ENCODE measurements at regions not wholly inside any gene's neighbourhood (a gene's known extent, or its start where the extent isn't known, plus 50 kb on each side); places are given as distances from the start of the nearest gene placed in this dataset.
A peak's percentile ranks its signal among the peaks of the same experiment; 100 is the strongest.

DNA sequence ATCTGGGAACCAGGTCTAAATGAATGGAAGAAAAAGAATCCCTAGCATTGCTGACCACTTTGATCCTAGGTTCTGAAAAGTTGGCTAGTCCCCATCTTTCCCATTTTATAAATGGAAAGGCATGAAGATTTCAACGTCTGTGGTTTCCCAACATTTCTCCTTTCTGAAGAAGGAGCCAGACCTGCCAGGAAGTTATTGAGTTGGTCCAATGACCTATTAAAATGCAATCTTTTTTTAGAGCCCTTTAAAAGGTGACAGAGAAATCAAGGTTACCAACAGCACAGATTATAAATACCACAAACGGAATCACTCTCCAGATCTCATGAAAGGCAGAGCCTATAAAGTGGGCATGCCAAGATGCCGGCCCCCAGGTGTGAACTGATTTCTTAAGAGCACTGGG is 505.6 kb upstream of the THBS1 start:
- H3K4me1 ChIP-seq (ENCODE audit: control insufficient read depth in 2 of 2, insufficient read depth in 1 of 2, low read depth in 1 of 2, low read length in 2 of 2), result no peaks in the 10 kb centered on the region
- H3K4me2 ChIP-seq (ENCODE audit: insufficient read depth, low read length, poor library complexity, severe bottlenecking), result no peak overlapping the region
- H4K91ac ChIP-seq (ENCODE audit: low read depth, low read length, poor library complexity), result no peak overlapping the region
- no peak overlapping the region for H2BK15ac ChIP-seq (ENCODE audit: low read length)
- no peak overlapping the region for H3K27ac ChIP-seq (replicated peaks; ENCODE audit: low read length)
- H2BK12ac ChIP-seq (ENCODE audit: low read length), result no peak overlapping the region
- H3K27me3 ChIP-seq (ENCODE audit: control insufficient read depth in 3 of 3, insufficient read depth in 3 of 3, low read depth in 1 of 3, low read length in 3 of 3), result no peaks in the 10 kb centered on the region
- WGBS, 2 donors (ENCODE audit: extremely low coverage in 2 of 2, insufficient read length in 2 of 2, insufficient replicate concordance in 1 of 2), result no CpG with 5 or more reads among the region's 3 CpGs
- no peaks in the 10 kb centered on the region for H3K79me1 ChIP-seq (ENCODE audit: low read depth, low read length)
- no peak overlapping the region for H2BK120ac ChIP-seq (ENCODE audit: low read depth, low read length)
- H3K4ac ChIP-seq (ENCODE audit: low read length), result no peak overlapping the region
- DNase-seq (ENCODE audit: low spot score), result no peak
- no peak overlapping the region for H3K14ac ChIP-seq (ENCODE audit: low read length)
- no peak overlapping the region for H4K8ac ChIP-seq (ENCODE audit: low read depth, low read length)
- no peaks in the 10 kb centered on the region for H3K36me3 ChIP-seq (replicated peaks in 1 of 2; ENCODE audit: control insufficient read depth in 2 of 2, insufficient read depth in 2 of 2, low read length in 2 of 2)
- no peak overlapping the region for H2AK5ac ChIP-seq (ENCODE audit: low read depth, low read length)
- no peak overlapping the region for H2BK5ac ChIP-seq (ENCODE audit: low read length)
- H3K23ac ChIP-seq (ENCODE audit: low read depth, low read length, poor library complexity), result no peak overlapping the region
- no peak overlapping the region for H3K4me3 ChIP-seq (ENCODE audit: low read length in 2 of 2)
- peak overlapping the region; percentile 18 for H2AFZ ChIP-seq (ENCODE audit: low read length)
- H3K18ac ChIP-seq (ENCODE audit: low read length), result no peak overlapping the region
- no peak overlapping the region for H3K9ac ChIP-seq (ENCODE audit: low read depth, low read length, poor library complexity)
- H3K9me3 ChIP-seq (replicated peaks in 1 of 2; ENCODE audit: control insufficient read depth in 2 of 2, insufficient read depth in 1 of 2, low read depth in 1 of 2, low read length in 2 of 2), result no peaks in the 10 kb centered on the region

DNA sequence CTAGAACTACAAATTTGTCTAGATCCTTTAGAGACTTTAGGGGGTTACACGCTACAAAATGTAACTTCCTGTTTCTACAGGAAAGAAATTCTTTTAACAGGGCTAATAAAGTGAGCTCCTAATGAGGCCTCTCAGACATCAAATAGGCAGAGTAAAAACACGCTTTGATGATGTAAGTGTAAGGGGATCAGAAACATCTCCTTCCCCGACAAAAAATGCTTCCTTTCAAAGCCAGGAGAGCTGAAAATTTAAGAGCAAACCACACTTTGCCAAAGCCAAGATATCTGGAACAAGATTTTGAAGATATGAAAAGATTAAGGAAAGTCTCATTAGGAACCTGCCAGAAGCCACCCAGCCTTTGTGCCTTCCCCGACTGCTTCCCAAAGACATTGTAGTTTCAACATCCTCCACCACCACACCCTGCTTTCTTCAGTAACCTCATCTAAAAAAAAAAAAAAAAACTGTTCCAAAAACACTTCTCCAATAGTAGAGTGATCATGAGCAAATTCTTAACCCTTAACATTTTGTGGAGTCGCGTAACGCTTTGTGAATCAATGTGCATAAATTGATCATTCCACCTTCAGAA is 505.0 kb upstream of the THBS1 start:
- H2BK15ac ChIP-seq (ENCODE audit: low read length), result no peak overlapping the region

GRCh38 chr15:39078026-39078425 is 502.9 kb upstream of the THBS1 start:
- no peak overlapping the region for H4K8ac ChIP-seq (ENCODE audit: low read depth, low read length)
- no peak overlapping the region for H4K91ac ChIP-seq (ENCODE audit: low read depth, low read length, poor library complexity)
- no CpG with 5 or more reads among the region's 3 CpGs for WGBS, 2 donors (ENCODE audit: extremely low coverage in 2 of 2, insufficient read length in 2 of 2, insufficient replicate concordance in 1 of 2)
- no peaks in the 10 kb centered on the region for H3K4me1 ChIP-seq (ENCODE audit: control insufficient read depth in 2 of 2, insufficient read depth in 1 of 2, low read depth in 1 of 2, low read length in 2 of 2)
- H3K4me2 ChIP-seq (ENCODE audit: insufficient read depth, low read length, poor library complexity, severe bottlenecking), result no peak overlapping the region
- no peak overlapping the region for H3K23ac ChIP-seq (ENCODE audit: low read depth, low read length, poor library complexity)
- H3K18ac ChIP-seq (ENCODE audit: low read length), result no peak overlapping the region
- no peak overlapping the region for H3K27ac ChIP-seq (replicated peaks; ENCODE audit: low read length)
- no peaks in the 10 kb centered on the region for H3K36me3 ChIP-seq (replicated peaks in 1 of 2; ENCODE audit: control insufficient read depth in 2 of 2, insufficient read depth in 2 of 2, low read length in 2 of 2)
- H3K27me3 ChIP-seq (ENCODE audit: control insufficient read depth in 3 of 3, insufficient read depth in 3 of 3, low read depth in 1 of 3, low read length in 3 of 3), result no peaks in the 10 kb centered on the region
- H2BK12ac ChIP-seq (ENCODE audit: low read length), result no peak overlapping the region
- no peak for DNase-seq (ENCODE audit: low spot score)
- H2BK120ac ChIP-seq (ENCODE audit: low read depth, low read length), result no peak overlapping the region
- no peaks in the 10 kb centered on the region for H3K79me1 ChIP-seq (ENCODE audit: low read depth, low read length)
- no peak overlapping the region for H2AK5ac ChIP-seq (ENCODE audit: low read depth, low read length)
- no peaks in the 10 kb centered on the region for H3K9me3 ChIP-seq (replicated peaks in 1 of 2; ENCODE audit: control insufficient read depth in 2 of 2, insufficient read depth in 1 of 2, low read depth in 1 of 2, low read length in 2 of 2)
- H2AFZ ChIP-seq (ENCODE audit: low read length), result no peak overlapping the region
- no peak overlapping the region for H3K9ac ChIP-seq (ENCODE audit: low read depth, low read length, poor library complexity)
- no peak overlapping the region for H3K4me3 ChIP-seq (ENCODE audit: low read length in 2 of 2)
- no peak overlapping the region for H2BK15ac ChIP-seq (ENCODE audit: low read length)
- H3K4ac ChIP-seq (ENCODE audit: low read length), result no peak overlapping the region
- H2BK5ac ChIP-seq (ENCODE audit: low read length), result no peak overlapping the region
- no peak overlapping the region for H3K14ac ChIP-seq (ENCODE audit: low read length)

More for the DNA sequence above, 505.0 kb upstream of the THBS1 start:
- Histone ChIP-seq H3K9me3 (replicated peaks in 1 of 2; ENCODE audit: control insufficient read depth in 2 of 2, insufficient read depth in 1 of 2, low read depth in 1 of 2, low read length in 2 of 2) (no peaks in the 10 kb centered on the region), H3K4me1 (ENCODE audit: control insufficient read depth in 2 of 2, insufficient read depth in 1 of 2, low read depth in 1 of 2, low read length in 2 of 2) (no peaks in the 10 kb centered on the region), H3K36me3 (replicated peaks in 1 of 2; ENCODE audit: control insufficient read depth in 2 of 2, insufficient read depth in 2 of 2, low read length in 2 of 2) (no peaks in the 10 kb centered on the region), H2BK5ac (ENCODE audit: low read length) (no peak overlapping the region), H3K4me3 (ENCODE audit: low read length in 2 of 2) (no peak overlapping the region), H4K8ac (ENCODE audit: low read depth, low read length) (no peak overlapping the region), H3K4me2 (ENCODE audit: insufficient read depth, low read length, poor library complexity, severe bottlenecking) (no peak overlapping the region), H3K79me1 (ENCODE audit: low read depth, low read length) (no peaks in the 10 kb centered on the region), H4K91ac (ENCODE audit: low read depth, low read length, poor library complexity) (no peak overlapping the region), H3K27me3 (ENCODE audit: control insufficient read depth in 3 of 3, insufficient read depth in 3 of 3, low read depth in 1 of 3, low read length in 3 of 3) (no peaks in the 10 kb centered on the region), H2AFZ (ENCODE audit: low read length) (peak overlapping the region; percentile 18), H3K14ac (ENCODE audit: low read length) (no peak overlapping the region), H3K27ac (replicated peaks; ENCODE audit: low read length) (no peak overlapping the region), H3K23ac (ENCODE audit: low read depth, low read length, poor library complexity) (no peak overlapping the region), H2BK120ac (ENCODE audit: low read depth, low read length) (no peak overlapping the region), H3K4ac (ENCODE audit: low read length) (no peak overlapping the region), H3K9ac (ENCODE audit: low read depth, low read length, poor library complexity) (no peak overlapping the region), H3K18ac (ENCODE audit: low read length) (no peak overlapping the region), H2BK12ac (ENCODE audit: low read length) (no peak overlapping the region), H2AK5ac (ENCODE audit: low read depth, low read length) (no peak overlapping the region)
- no peak for DNase-seq (ENCODE audit: low spot score)
- no CpG with 5 or more reads among the region's 7 CpGs for WGBS, 2 donors (ENCODE audit: extremely low coverage in 2 of 2, insufficient read length in 2 of 2, insufficient replicate concordance in 1 of 2)

DNA sequence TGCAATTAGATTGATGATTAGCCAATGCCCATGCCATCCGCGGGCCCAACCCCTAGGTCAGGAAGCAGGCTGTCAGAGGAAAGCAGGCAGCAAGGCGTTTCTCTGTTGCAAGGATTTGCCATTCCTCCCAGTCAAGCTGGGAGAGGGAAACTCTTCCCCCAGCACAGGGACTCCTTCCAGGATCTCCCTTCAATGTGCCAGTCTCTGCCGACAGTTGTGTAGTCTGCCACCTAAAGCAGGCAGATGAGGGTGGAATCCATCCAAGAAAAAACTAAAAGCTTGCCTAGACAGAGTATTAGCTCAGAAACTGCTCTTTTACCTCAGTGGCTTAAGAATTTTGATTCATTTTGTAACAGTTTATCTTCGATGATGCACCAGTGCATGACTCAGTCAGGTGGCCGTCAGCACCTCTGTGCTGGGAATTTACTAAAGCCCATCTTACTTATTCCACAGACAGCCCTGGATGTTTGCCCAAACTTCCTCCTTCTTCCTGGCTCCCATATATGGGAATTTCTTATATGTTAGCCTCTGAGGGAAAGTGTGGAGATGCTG is 501.5 kb upstream of the THBS1 start:
- H3K4me3 ChIP-seq (ENCODE audit: low read length in 2 of 2), result no peak overlapping the region
- H3K9me3 ChIP-seq (replicated peaks in 1 of 2; ENCODE audit: control insufficient read depth in 2 of 2, insufficient read depth in 1 of 2, low read depth in 1 of 2, low read length in 2 of 2), result no peaks in the 10 kb centered on the region
- no peak overlapping the region for H4K8ac ChIP-seq (ENCODE audit: low read depth, low read length)
- H3K9ac ChIP-seq (ENCODE audit: low read depth, low read length, poor library complexity), result no peak overlapping the region
- no peaks in the 10 kb centered on the region for H3K36me3 ChIP-seq (replicated peaks in 1 of 2; ENCODE audit: control insufficient read depth in 2 of 2, insufficient read depth in 2 of 2, low read length in 2 of 2)
- no peak overlapping the region for H2BK120ac ChIP-seq (ENCODE audit: low read depth, low read length)
- no peak overlapping the region for H4K91ac ChIP-seq (ENCODE audit: low read depth, low read length, poor library complexity)
- H3K4ac ChIP-seq (ENCODE audit: low read length), result no peak overlapping the region
- no peak overlapping the region for H2AFZ ChIP-seq (ENCODE audit: low read length)
- H3K14ac ChIP-seq (ENCODE audit: low read length), result no peak overlapping the region
- no peak overlapping the region for H2AK5ac ChIP-seq (ENCODE audit: low read depth, low read length)
- no CpG with 5 or more reads among the region's 6 CpGs for WGBS, 2 donors (ENCODE audit: extremely low coverage in 2 of 2, insufficient read length in 2 of 2, insufficient replicate concordance in 1 of 2)
- H2BK5ac ChIP-seq (ENCODE audit: low read length), result no peak overlapping the region
- H3K27me3 ChIP-seq (ENCODE audit: control insufficient read depth in 3 of 3, insufficient read depth in 3 of 3, low read depth in 1 of 3, low read length in 3 of 3), result no peaks in the 10 kb centered on the region
- no peak overlapping the region for H2BK15ac ChIP-seq (ENCODE audit: low read length)
- H3K4me1 ChIP-seq (ENCODE audit: control insufficient read depth in 2 of 2, insufficient read depth in 1 of 2, low read depth in 1 of 2, low read length in 2 of 2), result no peaks in the 10 kb centered on the region
- H2BK12ac ChIP-seq (ENCODE audit: low read length), result no peak overlapping the region
- no peaks in the 10 kb centered on the region for H3K79me1 ChIP-seq (ENCODE audit: low read depth, low read length)
- no peak overlapping the region for H3K4me2 ChIP-seq (ENCODE audit: insufficient read depth, low read length, poor library complexity, severe bottlenecking)
- no peak for DNase-seq (ENCODE audit: low spot score)
- no peak overlapping the region for H3K27ac ChIP-seq (replicated peaks; ENCODE audit: low read length)
- no peak overlapping the region for H3K18ac ChIP-seq (ENCODE audit: low read length)
- H3K23ac ChIP-seq (ENCODE audit: low read depth, low read length, poor library complexity), result peak overlapping the region; percentile 44

All from neuronal stem cell (in vitro differentiated cells).